GM12873 (cell line): ENCODE measurements at regions not wholly inside any gene's neighbourhood (a gene's known extent, or its start where the extent isn't known, plus 50 kb on each side); places are given as distances from the start of the nearest gene placed in this dataset.

ENCODE experiments used
- TF ChIP-seq, protein P1 (sequence below): IDR thresholded peaks from 2 replicates; pipeline ENCODE4 v1.5.1; 2012; ENCODE audit warnings: low read depth, mild to moderate bottlenecking, moderate library complexity, low read length, control low read depth; ENCODE audit not compliant: insufficient read depth; ENCODE audit errors: missing control alignments

DNA sequence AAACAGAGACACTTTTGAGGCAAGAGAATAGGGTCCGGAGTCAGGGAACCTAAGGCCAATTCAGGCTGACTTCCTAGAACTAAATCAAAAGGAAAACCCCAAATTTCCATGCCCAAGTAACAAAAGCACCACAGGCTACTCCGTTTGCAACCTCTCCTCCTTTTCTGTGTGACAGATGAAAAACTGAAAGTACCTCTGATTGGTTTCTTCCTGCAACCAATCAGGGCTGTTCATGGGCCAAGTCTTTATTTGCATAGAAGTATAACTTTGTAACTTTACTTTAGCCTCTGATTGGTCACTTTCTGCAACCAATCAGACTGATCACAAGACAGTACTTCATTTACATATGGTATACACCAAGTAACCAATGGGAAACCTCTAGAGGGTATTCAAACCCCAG lies 239.9 kb upstream of the KCND2 start:
- TF ChIP-seq, protein P1, sequence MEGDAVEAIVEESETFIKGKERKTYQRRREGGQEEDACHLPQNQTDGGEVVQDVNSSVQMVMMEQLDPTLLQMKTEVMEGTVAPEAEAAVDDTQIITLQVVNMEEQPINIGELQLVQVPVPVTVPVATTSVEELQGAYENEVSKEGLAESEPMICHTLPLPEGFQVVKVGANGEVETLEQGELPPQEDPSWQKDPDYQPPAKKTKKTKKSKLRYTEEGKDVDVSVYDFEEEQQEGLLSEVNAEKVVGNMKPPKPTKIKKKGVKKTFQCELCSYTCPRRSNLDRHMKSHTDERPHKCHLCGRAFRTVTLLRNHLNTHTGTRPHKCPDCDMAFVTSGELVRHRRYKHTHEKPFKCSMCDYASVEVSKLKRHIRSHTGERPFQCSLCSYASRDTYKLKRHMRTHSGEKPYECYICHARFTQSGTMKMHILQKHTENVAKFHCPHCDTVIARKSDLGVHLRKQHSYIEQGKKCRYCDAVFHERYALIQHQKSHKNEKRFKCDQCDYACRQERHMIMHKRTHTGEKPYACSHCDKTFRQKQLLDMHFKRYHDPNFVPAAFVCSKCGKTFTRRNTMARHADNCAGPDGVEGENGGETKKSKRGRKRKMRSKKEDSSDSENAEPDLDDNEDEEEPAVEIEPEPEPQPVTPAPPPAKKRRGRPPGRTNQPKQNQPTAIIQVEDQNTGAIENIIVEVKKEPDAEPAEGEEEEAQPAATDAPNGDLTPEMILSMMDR: no peak

DNA sequence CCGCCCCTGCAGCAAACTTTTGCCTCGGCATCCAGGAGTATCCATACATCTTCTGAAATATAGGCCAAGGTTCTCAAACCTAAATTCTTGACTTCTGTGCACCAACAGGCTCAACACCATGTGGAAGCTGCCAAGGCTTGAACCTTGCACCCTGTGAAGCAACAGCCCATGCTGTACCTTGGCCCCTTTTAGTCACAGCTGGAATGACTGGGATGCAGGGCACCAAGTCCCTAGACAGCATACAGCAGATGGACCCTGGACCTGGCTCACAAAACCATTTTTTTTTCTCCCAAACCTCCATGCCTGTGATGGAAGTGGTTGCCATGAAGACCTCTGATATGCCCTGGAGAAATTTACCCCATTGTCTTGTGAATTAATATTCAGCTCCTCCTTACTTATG lies 233.8 kb upstream of the KCND2 start:
- TF ChIP-seq, protein P1: no peak

DNA sequence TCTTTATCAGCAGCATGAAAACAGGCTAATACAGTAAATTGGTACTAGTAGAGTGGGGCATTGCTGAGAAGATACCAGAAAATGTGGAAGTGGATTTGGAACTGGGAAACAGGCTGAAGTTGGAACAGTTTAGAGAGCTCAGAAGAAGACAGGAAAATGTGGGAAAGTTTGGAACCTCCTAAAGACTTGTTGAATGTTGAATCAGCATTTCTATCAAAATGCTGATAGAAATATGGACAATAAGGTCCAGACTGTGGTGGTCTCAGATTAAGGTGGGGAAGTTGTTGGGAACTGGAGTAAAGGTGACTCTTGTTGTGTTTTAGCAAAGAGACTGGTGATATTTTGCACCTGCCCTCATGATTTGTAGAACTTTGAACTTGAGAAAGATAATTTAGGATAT lies 231.2 kb upstream of the KCND2 start:
- TF ChIP-seq, protein P1: no peak

DNA sequence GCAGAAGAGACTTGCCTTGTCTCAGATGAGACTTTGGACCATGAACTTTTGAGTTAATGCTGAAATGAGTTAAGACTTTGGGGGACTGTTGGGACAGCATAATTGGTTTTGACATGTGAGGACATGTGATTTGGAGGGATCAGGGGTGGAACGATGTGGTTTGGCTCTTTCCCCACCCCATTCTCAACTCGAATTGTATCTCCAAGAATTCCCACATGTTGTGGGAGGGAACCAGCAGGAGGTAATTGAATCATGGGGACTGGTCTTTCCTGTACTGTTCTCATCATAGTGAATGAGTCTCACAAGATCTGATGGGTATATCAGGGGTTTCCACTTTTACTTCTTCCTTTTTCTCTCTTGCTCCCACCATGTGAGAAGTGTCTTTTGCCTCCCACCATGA lies 229.7 kb upstream of the KCND2 start:
- TF ChIP-seq, protein P1: no peak

DNA sequence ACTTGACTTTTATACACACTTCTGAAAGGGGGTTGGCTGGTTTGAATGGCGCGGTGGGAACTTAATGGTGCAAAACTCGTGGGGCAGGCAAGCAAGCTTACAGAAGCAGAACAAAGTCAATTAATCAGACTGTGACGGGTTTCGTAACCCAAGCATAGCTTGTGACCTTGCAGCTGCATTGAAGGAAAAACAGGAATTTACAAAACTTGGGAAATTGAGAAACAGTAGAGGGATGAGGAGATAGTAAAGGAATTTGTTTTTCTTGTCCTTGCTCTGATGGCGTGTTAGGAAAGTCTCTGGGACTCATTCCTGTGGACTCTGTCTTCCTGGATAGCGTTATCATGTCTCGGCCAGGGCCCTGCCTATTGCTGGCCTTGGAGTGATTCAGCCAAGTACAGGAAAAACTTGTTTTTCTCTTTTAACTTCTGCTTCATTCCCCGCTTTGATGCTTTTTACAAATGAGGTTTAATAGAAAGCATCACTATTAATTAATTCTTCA lies 220.0 kb upstream of the KCND2 start:
- TF ChIP-seq, protein P1: no peak

DNA sequence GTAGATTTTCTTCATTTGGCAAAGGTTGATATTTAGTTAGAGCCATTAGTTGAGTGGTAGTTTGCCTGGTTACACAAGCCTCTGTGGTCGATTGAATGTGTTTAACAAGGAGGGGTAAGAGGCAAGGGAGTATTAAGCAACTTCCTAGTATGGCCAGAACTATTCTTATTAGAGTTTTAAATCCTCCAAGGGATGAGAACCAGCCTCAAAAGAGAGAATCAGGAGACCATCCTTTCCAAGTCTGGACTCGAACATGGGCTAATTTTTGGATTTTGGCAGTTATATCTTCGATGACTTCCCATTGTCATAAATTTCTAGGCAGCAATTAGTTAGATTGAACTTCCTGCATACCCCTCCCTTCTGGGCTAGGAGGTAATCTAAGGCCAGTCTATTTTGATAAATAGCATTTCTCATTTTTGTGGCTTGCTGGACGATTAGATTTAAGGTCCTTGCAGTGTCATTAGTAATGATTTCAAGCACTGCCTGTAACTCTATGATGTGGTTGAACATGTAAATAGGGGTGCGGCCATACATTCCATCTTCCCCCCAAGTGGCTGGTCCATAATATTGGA lies 219.5 kb upstream of the KCND2 start:
- TF ChIP-seq, protein P1: no peak

DNA sequence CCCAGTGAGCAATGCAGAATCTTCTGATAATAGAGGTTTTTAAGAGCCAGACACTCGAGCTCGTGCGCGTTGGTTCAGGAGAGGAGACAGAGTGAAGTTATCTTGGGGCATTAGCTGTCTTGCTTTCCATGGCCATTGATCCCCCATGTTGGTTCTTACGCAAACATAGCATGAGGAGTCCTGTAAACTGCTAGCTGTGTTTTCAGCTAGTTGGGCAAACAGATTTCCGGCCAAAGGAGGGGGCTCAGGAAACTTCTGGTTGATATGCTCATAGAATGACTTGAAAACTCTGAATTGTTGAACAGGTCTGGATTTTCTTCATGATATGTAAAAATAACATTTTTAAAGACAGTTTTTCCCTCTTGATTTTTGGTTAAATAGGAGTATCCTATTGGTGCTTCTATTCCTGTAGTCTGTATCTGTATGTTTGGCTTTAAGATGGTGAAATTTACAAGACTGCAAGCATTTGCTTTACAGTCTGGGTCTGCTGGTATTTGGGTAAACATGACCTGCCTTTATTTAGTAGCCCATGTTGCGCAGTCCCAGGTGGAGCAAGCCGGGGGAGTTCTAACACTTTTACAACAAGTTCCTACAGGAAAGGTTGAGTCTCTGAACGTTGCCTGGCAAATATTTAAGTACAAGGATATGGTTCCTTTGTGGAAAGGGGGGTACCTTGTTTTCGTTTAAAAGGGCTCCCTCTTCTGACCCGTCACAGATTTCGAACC lies 218.4 kb upstream of the KCND2 start:
- TF ChIP-seq, protein P1: no peak
